Lower leg skin (tissue), 3 donors: ENCODE measurements at regions not wholly inside any gene's neighbourhood (a gene's known extent, or its start where the extent isn't known, plus 50 kb on each side); places are given as distances from the start of the nearest gene placed in this dataset.

ENCODE experiments used
- CTCF ChIP-seq, 3 donors: fragments of 450-650 bp; IDR thresholded peaks; one replicate each; pipeline ENCODE4 v1.5.1; 2016; ENCODE audit warnings: antibody characterized with exemption in 3 of 3, mild to moderate bottlenecking in 3 of 3, moderate library complexity in 2 of 3
- POLR2A ChIP-seq, 2 donors: fragments of 450-650 bp; IDR thresholded peaks; one replicate each; pipeline ENCODE4 v1.6.1; 2016 to 2017; ENCODE audit warnings: antibody characterized with exemption in 2 of 2, mild to moderate bottlenecking in 1 of 2, moderate library complexity in 1 of 2

- TF ChIP-seq CTCF (IDR thresholded peaks at IDR 0.05) (no peak), POLR2A (IDR thresholded peaks at IDR 0.05) (no peak)
Measured at GRCh38 chr9:16092142-16093091, 539.6 kb downstream of the CCDC171 start.
